A549 (cell line): ENCODE measurements at regions not wholly inside any gene's neighbourhood (a gene's known extent, or its start where the extent isn't known, plus 50 kb on each side); places are given as distances from the start of the nearest gene placed in this dataset.

Source experiments
- ATAC-seq, 2 experiments: fragments of 200-7000 bp in 1 of 2; fragments of >200 bp in 1 of 2; cut with Nextera tagmentation in 1 of 2; cut with Tn5 transposase in 1 of 2; 3 replicates each; pipeline versions ENCODE4 v1.8.0 to v1.9.1; 2018 to 2020; ENCODE audit warnings: mild to moderate bottlenecking in 1 of 2, moderate library complexity in 1 of 2
- CTCF ChIA-PET: fragments of 300-600 bp; sonication (Branson Sonifier 250); formaldehyde crosslinking; extraction: SDS; loops from one replicate; lab custom pipeline; 2021; ENCODE audit warnings: antibody characterized with exemption, inconsistent platforms; lab: Yijun Ruan, JAX
- POLR2A ChIA-PET: fragments of 350-600 bp; formaldehyde crosslinking; extraction: SDS; loops from one replicate; lab custom pipeline; 2021; ENCODE audit warnings: antibody characterized with exemption, inconsistent platforms; lab: Yijun Ruan, JAX
- DNase-seq, 2 experiments: peaks; one replicate each; pipeline versions ENCODE4 v3.0.0 to v3.0.0-alpha.2; 2011 to 2016; ENCODE audit warnings: low read depth in 1 of 2, low spot score in 1 of 2
- FAIRE-seq: peaks from 2 replicates; lab custom pipeline; 2011; peaks lifted over from hg19 to GRCh38; lab: Jason Lieb, UNC
- H3K27ac ChIP-seq, 2 experiments: fragments of >200 bp; sonication (Bioruptor Twin); formaldehyde crosslinking; 3 replicates each; pipeline ENCODE4 v1.5.1; 2016 to 2017
- H3K4me1 ChIP-seq: fragments of >200 bp; sonication (Bioruptor Twin); formaldehyde crosslinking; 3 replicates; pipeline ENCODE4 v1.6.1; 2016
- H3K4me2 ChIP-seq: fragments of >200 bp; sonication (Bioruptor Twin); formaldehyde crosslinking; 3 replicates; pipeline ENCODE4 v1.6.1; 2016
- H3K4me3 ChIP-seq: fragments of >200 bp; sonication (Bioruptor Twin); formaldehyde crosslinking; 3 replicates; pipeline ENCODE4 v1.5.1; 2016
- H3K9me3 ChIP-seq: fragments of >200 bp; sonication (Bioruptor Twin); formaldehyde crosslinking; 3 replicates; pipeline ENCODE4 v1.6.1; 2016
- CHD2 ChIP-seq: fragments of 150-350 bp; IDR thresholded peaks from 2 replicates; pipeline ENCODE4 v1.6.1; 2014; ENCODE audit warnings: low read length; ENCODE audit not compliant: partially characterized antibody
- EHMT2 ChIP-seq: fragments of 200-600 bp; sonication (generic); IDR thresholded peaks from 2 replicates; pipeline ENCODE4 v1.6.1; 2016; ENCODE audit warnings: antibody characterized with exemption, low read depth, mild to moderate bottlenecking, moderate library complexity
- FOSL2 ChIP-seq, 2 experiments: fragments of 450-650 bp in 1 of 2; fragments of >200 bp in 1 of 2; sonication (Bioruptor Twin) in 1 of 2; formaldehyde crosslinking; IDR thresholded peaks; 2 replicates each; pipeline versions ENCODE4 v1.5.0 to v1.6.1; 2016 to 2020; ENCODE audit warnings: mild to moderate bottlenecking in 1 of 2, moderate library complexity in 1 of 2
- GATA3 ChIP-seq: IDR thresholded peaks from 2 replicates; pipeline ENCODE4 v1.6.1; 2012; ENCODE audit warnings: borderline replicate concordance
- HDAC2 ChIP-seq: fragments of 200-600 bp; sonication (generic); IDR thresholded peaks from 2 replicates; pipeline ENCODE4 v1.6.1; 2016
- HEYL ChIP-seq: fragments of 250-450 bp; sonication (Bioruptor Pico); IDR thresholded peaks from 2 replicates; pipeline ENCODE4 v1.8.0; 2021; ENCODE audit warnings: mild to moderate bottlenecking, moderate library complexity
- HOXB5 ChIP-seq: fragments of 250-450 bp; sonication (Bioruptor Pico); IDR thresholded peaks from 2 replicates; pipeline ENCODE4 v1.5.0; 2020; ENCODE audit warnings: mild to moderate bottlenecking, moderate library complexity
- KDM5A ChIP-seq: fragments of 200-600 bp; sonication (generic); IDR thresholded peaks from 2 replicates; pipeline ENCODE4 v1.6.1; 2016; ENCODE audit warnings: antibody characterized with exemption, mild to moderate bottlenecking
- MAZ ChIP-seq: fragments of 150-350 bp; IDR thresholded peaks from 2 replicates; pipeline ENCODE4 v1.6.1; 2014; ENCODE audit warnings: antibody characterized with exemption, low read depth, low read length, borderline replicate concordance
- NFE2L2 ChIP-seq: fragments of 150-350 bp; conservative IDR thresholded peaks from 2 replicates; pipeline ENCODE4 v1.6.1; 2014; ENCODE audit warnings: low read length
- RAD21 ChIP-seq, 2 experiments: fragments of >200 bp in 1 of 2; sonication (Bioruptor Twin) in 1 of 2; formaldehyde crosslinking in 1 of 2; IDR thresholded peaks in 1 of 2; conservative IDR thresholded peaks in 1 of 2; 2 replicates in 1 of 2; 3 replicates in 1 of 2; pipeline ENCODE4 v1.6.1; 2012 to 2018; ENCODE audit warnings: inconsistent platforms in 1 of 2
- RARB ChIP-seq: fragments of 250-450 bp; sonication (Bioruptor Pico); IDR thresholded peaks from 2 replicates; pipeline ENCODE4 v1.8.0; 2021; ENCODE audit warnings: mild to moderate bottlenecking, moderate library complexity
- RFX5 ChIP-seq: fragments of 450-650 bp; IDR thresholded peaks from 2 replicates; pipeline ENCODE4 v1.7.1; 2014; ENCODE audit warnings: antibody characterized with exemption, mild to moderate bottlenecking, moderate library complexity
- SMC3 ChIP-seq: fragments of >200 bp; sonication (Bioruptor Twin); formaldehyde crosslinking; IDR thresholded peaks from 3 replicates; pipeline ENCODE4 v1.6.1; 2018; ENCODE audit warnings: inconsistent platforms
- TP53 ChIP-seq: fragments of 250-450 bp; sonication (Bioruptor Pico); IDR thresholded peaks from 2 replicates; pipeline ENCODE4 v1.5.0; 2021; ENCODE audit warnings: mild to moderate bottlenecking, moderate library complexity
- ZFP36 ChIP-seq: fragments of 450-650 bp; IDR thresholded peaks from 2 replicates; pipeline ENCODE4 v1.6.1; 2014; ENCODE audit warnings: borderline replicate concordance; ENCODE audit not compliant: partially characterized antibody
- ZSCAN20 ChIP-seq: fragments of 250-450 bp; sonication (Bioruptor Pico); IDR thresholded peaks from 2 replicates; pipeline ENCODE4 v1.8.0; 2022; ENCODE audit warnings: mild to moderate bottlenecking, moderate library complexity
- WGBS: methylation state at CpG from one replicate; pipeline ENCODE4 v1.1.6; 2017; ENCODE audit errors: missing lambda C conversion rate; 5-methylcytosine and 5-hydroxymethylcytosine counted together
- TF ChIP-seq, protein P1 (sequence below): fragments of >200 bp; sonication (Bioruptor Twin); formaldehyde crosslinking; IDR thresholded peaks from 3 replicates; pipeline ENCODE4 v1.5.1; 2016
- TF ChIP-seq, protein P2 (sequence below): fragments of >200 bp; sonication (Bioruptor Twin); formaldehyde crosslinking; IDR thresholded peaks from 3 replicates; pipeline ENCODE4 v1.6.1; 2016
- TF ChIP-seq, protein P3 (sequence below): fragments of 250-450 bp; sonication (Bioruptor Pico); IDR thresholded peaks from 2 replicates; pipeline ENCODE4 v1.5.0; 2020; ENCODE audit warnings: low read depth, mild to moderate bottlenecking, moderate library complexity

DNA sequence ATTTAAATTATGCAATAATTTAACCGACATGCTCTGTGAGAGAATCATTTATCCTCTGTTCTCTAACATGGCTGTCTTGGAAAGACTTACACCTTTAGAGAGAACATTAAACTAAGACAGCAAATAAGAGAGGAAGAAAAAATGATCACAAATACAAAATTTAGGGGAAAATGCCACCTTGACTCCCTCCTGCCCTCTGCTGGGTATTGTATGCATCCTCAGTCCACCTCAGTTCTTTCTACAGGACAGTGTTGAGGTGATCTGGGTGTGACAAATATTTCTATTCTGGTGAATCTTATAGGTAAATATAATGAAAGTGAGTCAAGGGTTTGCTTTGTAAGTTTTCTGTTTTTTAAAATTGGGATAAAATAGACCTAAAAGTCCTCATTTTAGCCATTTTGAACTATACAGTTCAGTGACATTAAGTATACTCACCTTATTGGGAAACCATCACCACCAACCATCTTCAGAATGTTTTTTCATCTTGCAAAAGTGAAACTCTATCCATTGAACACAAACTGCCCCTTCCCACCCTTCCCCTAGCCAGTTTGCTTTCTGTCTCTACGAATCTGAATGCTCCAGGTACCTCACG lies 61.5 kb upstream of the ELMO1 start:
- H3K27ac ChIP-seq, result no peak overlapping the region
- peak in 1 of 2 experiments; percentile 18 for DNase-seq
- peak; percentile 56 to 73; a peak in 3 of 6 replicates for ATAC-seq
- 41% methylated on average over 3 of the region's 3 CpGs for WGBS
- no peaks in the 10 kb centered on the region for H3K4me1 ChIP-seq
- no peak overlapping the region for H3K4me3 ChIP-seq
- no peak for FAIRE-seq
- POLR2A ChIA-PET, result no interaction called here
- H3K4me2 ChIP-seq, result no peak overlapping the region
- TF ChIP-seq RAD21 (conservative IDR thresholded peaks at IDR 0.05 in 1 of 2, IDR thresholded peaks at IDR 0.05 in 1 of 2) (peak; percentile 48 to 54; a peak in 4 of 5 replicates), TP53 (CRISPR knock-in tag) (no peak), NFE2L2 (no peak), SMC3 (peak; percentile 62)
- TF ChIP-seq, protein P1, sequence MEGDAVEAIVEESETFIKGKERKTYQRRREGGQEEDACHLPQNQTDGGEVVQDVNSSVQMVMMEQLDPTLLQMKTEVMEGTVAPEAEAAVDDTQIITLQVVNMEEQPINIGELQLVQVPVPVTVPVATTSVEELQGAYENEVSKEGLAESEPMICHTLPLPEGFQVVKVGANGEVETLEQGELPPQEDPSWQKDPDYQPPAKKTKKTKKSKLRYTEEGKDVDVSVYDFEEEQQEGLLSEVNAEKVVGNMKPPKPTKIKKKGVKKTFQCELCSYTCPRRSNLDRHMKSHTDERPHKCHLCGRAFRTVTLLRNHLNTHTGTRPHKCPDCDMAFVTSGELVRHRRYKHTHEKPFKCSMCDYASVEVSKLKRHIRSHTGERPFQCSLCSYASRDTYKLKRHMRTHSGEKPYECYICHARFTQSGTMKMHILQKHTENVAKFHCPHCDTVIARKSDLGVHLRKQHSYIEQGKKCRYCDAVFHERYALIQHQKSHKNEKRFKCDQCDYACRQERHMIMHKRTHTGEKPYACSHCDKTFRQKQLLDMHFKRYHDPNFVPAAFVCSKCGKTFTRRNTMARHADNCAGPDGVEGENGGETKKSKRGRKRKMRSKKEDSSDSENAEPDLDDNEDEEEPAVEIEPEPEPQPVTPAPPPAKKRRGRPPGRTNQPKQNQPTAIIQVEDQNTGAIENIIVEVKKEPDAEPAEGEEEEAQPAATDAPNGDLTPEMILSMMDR, result peak; percentile 64
- CTCF ChIA-PET, result interaction anchor here (0.6 to 3.9 kb wide), 7 partner anchors 11 to 1877 kb away, joined by 3 to 22 read pairs (median 3); no protein-coding TSS in a partner anchor
- H3K9me3 ChIP-seq, result no peaks in the 10 kb centered on the region

DNA sequence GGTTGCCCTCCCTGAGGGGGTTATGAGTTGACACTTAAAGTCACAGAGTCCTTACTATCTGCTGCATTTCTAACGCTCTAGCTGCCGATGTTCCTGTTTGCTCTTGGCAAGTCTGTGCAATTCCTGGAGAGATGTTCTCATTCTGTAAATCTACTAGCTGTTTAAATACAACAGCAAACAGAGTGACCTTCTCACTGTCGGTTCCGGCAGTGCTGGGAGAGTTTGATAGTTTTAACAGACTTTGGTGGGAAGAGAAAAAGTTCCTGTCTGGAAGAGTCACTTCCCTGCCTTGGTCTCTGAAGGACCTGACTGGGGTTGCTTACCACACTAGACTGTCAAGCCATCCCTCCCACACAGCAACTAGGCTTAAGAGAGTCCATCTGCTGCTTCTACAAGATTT lies 63.3 kb upstream of the ELMO1 start:
- ATAC-seq (no peak), DNase-seq (no peak), FAIRE-seq (no peak)
- no peak overlapping the region for H3K4me3 ChIP-seq
- H3K4me2 ChIP-seq, result no peak overlapping the region
- ChIA-PET POLR2A (no interaction called here), CTCF (interaction anchor here (0.7 to 1.9 kb wide), 3 partner anchors 15 to 277 kb away, joined by 3 to 7 read pairs (median 3); no protein-coding TSS in a partner anchor)
- WGBS, result 13% methylated on average over 4 of the region's 4 CpGs
- no peak overlapping the region for H3K27ac ChIP-seq
- 0 out of 3 replicates have a peak, but pooled peaks cover 3% of the 10 kb centered on the region for H3K4me1 ChIP-seq
- TF ChIP-seq RAD21 (conservative IDR thresholded peaks at IDR 0.05 in 1 of 2, IDR thresholded peaks at IDR 0.05 in 1 of 2), result no peak
- no peak for TF ChIP-seq TP53 (CRISPR knock-in tag)
- TF ChIP-seq HOXB5, result no peak
- TF ChIP-seq KDM5A, result no peak
- TF ChIP-seq MAZ, result no peak
- TF ChIP-seq GATA3, result no peak
- no peak for TF ChIP-seq SMC3
- TF ChIP-seq ZSCAN20 (CRISPR knock-in tag), result no peak
- no peak for TF ChIP-seq EHMT2
- no peak for TF ChIP-seq ZFP36
- no peaks in the 10 kb centered on the region for H3K9me3 ChIP-seq

DNA sequence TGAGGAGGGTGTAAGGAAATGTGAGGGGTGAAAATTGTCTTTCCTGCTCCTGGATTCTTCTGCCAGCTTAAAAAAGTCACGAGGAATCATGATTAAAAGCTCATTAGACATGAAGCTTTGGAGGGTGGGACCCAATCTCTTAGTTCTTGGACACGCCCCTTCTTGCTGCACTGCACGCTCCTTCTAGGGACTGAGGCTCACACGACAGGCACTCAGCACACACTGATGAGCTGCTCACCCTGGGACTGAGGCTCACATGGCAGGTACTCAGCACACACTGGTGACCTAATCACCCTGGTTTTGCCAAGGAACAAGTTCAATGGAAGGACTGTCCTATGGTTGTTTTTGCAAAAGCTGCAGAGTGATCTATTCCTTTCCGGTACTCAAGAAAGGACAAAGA lies 65.8 kb upstream of the ELMO1 start:
- Histone ChIP-seq H3K4me1 (0 out of 3 replicates have a peak, but pooled peaks cover 3% of the 10 kb centered on the region), H3K4me2 (no peak overlapping the region), H3K27ac (no peak overlapping the region), H3K9me3 (no peaks in the 10 kb centered on the region)
- FAIRE-seq, result no peak
- no peak for ATAC-seq
- no peak for DNase-seq
- POLR2A ChIA-PET, result no interaction called here
- TF ChIP-seq HEYL (CRISPR knock-in tag) (no peak), RARB (CRISPR knock-in tag) (no peak), HDAC2 (no peak), FOSL2 (IDR thresholded peaks at IDR 0.05) (no peak), FOSL2 (CRISPR knock-in tag; IDR thresholded peaks at IDR 0.05) (no peak), RFX5 (no peak), CHD2 (no peak)
- TF ChIP-seq, protein P2, sequence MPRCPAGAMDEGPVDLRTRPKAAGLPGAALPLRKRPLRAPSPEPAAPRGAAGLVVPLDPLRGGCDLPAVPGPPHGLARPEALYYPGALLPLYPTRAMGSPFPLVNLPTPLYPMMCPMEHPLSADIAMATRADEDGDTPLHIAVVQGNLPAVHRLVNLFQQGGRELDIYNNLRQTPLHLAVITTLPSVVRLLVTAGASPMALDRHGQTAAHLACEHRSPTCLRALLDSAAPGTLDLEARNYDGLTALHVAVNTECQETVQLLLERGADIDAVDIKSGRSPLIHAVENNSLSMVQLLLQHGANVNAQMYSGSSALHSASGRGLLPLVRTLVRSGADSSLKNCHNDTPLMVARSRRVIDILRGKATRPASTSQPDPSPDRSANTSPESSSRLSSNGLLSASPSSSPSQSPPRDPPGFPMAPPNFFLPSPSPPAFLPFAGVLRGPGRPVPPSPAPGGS, result no peak
- TF ChIP-seq, protein P3, sequence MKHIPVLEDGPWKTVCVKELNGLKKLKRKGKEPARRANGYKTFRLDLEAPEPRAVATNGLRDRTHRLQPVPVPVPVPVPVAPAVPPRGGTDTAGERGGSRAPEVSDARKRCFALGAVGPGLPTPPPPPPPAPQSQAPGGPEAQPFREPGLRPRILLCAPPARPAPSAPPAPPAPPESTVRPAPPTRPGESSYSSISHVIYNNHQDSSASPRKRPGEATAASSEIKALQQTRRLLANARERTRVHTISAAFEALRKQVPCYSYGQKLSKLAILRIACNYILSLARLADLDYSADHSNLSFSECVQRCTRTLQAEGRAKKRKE (CRISPR knock-in tag), result no peak
- TF ChIP-seq, all 56 proteins: peak for 0
- CTCF ChIA-PET, result interaction anchor here (0.6 kb wide), 1 partner anchor 1845 kb away, joined by 3 read pairs; no protein-coding TSS in a partner anchor
- WGBS, result 55% methylated on average over 5 of the region's 5 CpGs
- H3K4me3 ChIP-seq, result no peak overlapping the region
